Nephron (organoid): ENCODE measurements at regions not wholly inside any gene's neighbourhood (a gene's known extent, or its start where the extent isn't known, plus 50 kb on each side); places are given as distances from the start of the nearest gene placed in this dataset.

Source experiments
- H3K27ac Mint-ChIP-seq, 3 experiments: 2 replicates each; pipeline ENCODE4 v1.8.0; 2020; ENCODE audit warnings: mixed read lengths in 3 of 3, mild to moderate bottlenecking in 2 of 3, moderate library complexity in 1 of 3
- H3K27me3 Mint-ChIP-seq: 2 replicates; pipeline ENCODE4 v1.8.0; 2021; ENCODE audit warnings: low read depth, mild to moderate bottlenecking, moderate library complexity, mixed read lengths
- H3K36me3 Mint-ChIP-seq: 2 replicates; pipeline ENCODE4 v1.8.0; 2020; ENCODE audit warnings: low read depth, mixed read lengths
- H3K4me1 Mint-ChIP-seq: 2 replicates; pipeline ENCODE4 v1.8.0; 2020; ENCODE audit warnings: mixed read lengths
- H3K4me3 Mint-ChIP-seq, 3 experiments: 2 replicates each; pipeline ENCODE4 v1.8.0; 2020; ENCODE audit warnings: mild to moderate bottlenecking in 3 of 3, mixed read lengths in 3 of 3, moderate library complexity in 2 of 3
- H3K9me3 Mint-ChIP-seq: 2 replicates; pipeline ENCODE4 v1.8.0; 2020; ENCODE audit warnings: mixed read lengths
- CTCF ChIP-seq, 3 experiments: fragments of 200-600 bp; sonication (generic); IDR thresholded peaks; one replicate each; pipeline ENCODE4 v1.5.0; 2021; ENCODE audit warnings: antibody characterized with exemption in 3 of 3; ENCODE audit not compliant: unreplicated experiment in 3 of 3

GRCh38 chr1:10848109-10848684, 51.8 kb upstream of the CASZ1 start:
- Mint-ChIP-seq H3K9me3 (peaks cover 30% of the 10 kb centered on the region), H3K27ac (no peak overlapping the region), H3K4me1 (no peaks in the 10 kb centered on the region), H3K27me3 (peaks cover 18% of the 10 kb centered on the region), H3K4me3 (no peak overlapping the region), H3K36me3 (no peaks in the 10 kb centered on the region)
- TF ChIP-seq CTCF (IDR thresholded peaks at IDR 0.05; ENCODE audit: unreplicated experiment in 3 of 3), result no peak

- no peak overlapping the region for H3K4me3 Mint-ChIP-seq
- no peak overlapping the region for H3K27ac Mint-ChIP-seq
- H3K4me1 Mint-ChIP-seq, result no peaks in the 10 kb centered on the region
- no peak for TF ChIP-seq CTCF (IDR thresholded peaks at IDR 0.05; ENCODE audit: unreplicated experiment in 3 of 3)
- peaks cover 19% of the 10 kb centered on the region for H3K9me3 Mint-ChIP-seq
- H3K36me3 Mint-ChIP-seq, result no peaks in the 10 kb centered on the region
- peaks cover 15% of the 10 kb centered on the region for H3K27me3 Mint-ChIP-seq
Measured at GRCh38 chr1:10850026-10850425, 53.6 kb upstream of the CASZ1 start.

- Mint-ChIP-seq H3K9me3 (peaks cover 16% of the 10 kb centered on the region), H3K36me3 (no peaks in the 10 kb centered on the region), H3K27me3 (peaks cover 14% of the 10 kb centered on the region), H3K4me3 (no peak overlapping the region), H3K4me1 (no peaks in the 10 kb centered on the region), H3K27ac (no peak overlapping the region)
- TF ChIP-seq CTCF (IDR thresholded peaks at IDR 0.05; ENCODE audit: unreplicated experiment in 3 of 3), result no peak
Measured at GRCh38 chr1:10851024-10852013, 54.9 kb upstream of the CASZ1 start.

GRCh38 chr1:10852018-10852417, 55.6 kb upstream of the CASZ1 start:
- H3K4me3 Mint-ChIP-seq, result no peak overlapping the region
- H3K4me1 Mint-ChIP-seq, result no peaks in the 10 kb centered on the region
- no peak overlapping the region for H3K27ac Mint-ChIP-seq
- TF ChIP-seq CTCF (IDR thresholded peaks at IDR 0.05; ENCODE audit: unreplicated experiment in 3 of 3), result no peak
- peaks cover 14% of the 10 kb centered on the region for H3K27me3 Mint-ChIP-seq
- H3K36me3 Mint-ChIP-seq, result no peaks in the 10 kb centered on the region
- peaks cover 9% of the 10 kb centered on the region for H3K9me3 Mint-ChIP-seq

- H3K27me3 Mint-ChIP-seq, result peaks cover 19% of the 10 kb centered on the region
- no peak overlapping the region for H3K27ac Mint-ChIP-seq
- H3K4me1 Mint-ChIP-seq, result peaks cover 4% of the 10 kb centered on the region
- H3K4me3 Mint-ChIP-seq, result no peak overlapping the region
- TF ChIP-seq CTCF (IDR thresholded peaks at IDR 0.05; ENCODE audit: unreplicated experiment in 3 of 3), result no peak
- peaks cover 11% of the 10 kb centered on the region for H3K9me3 Mint-ChIP-seq
- no peaks in the 10 kb centered on the region for H3K36me3 Mint-ChIP-seq
Measured at GRCh38 chr1:10852486-10852885, 56.0 kb upstream of the CASZ1 start.
